Tibial nerve (tissue), 3 donors: ENCODE measurements at regions not wholly inside any gene's neighbourhood (a gene's known extent, or its start where the extent isn't known, plus 50 kb on each side); places are given as distances from the start of the nearest gene placed in this dataset.

Experiments
- POLR2A ChIP-seq, 2 donors: fragments of 450-650 bp; IDR thresholded peaks; one replicate each; pipeline ENCODE4 v1.6.1; 2017; ENCODE audit warnings: antibody characterized with exemption in 2 of 2, mild to moderate bottlenecking in 2 of 2, moderate library complexity in 2 of 2
- TF ChIP-seq, protein P1 (sequence below), 5 experiments: fragments of 200-600 bp in 3 of 5; fragments of 450-650 bp in 2 of 5; sonication (generic) in 3 of 5; IDR thresholded peaks; one replicate each; pipeline ENCODE4 v1.5.1; 2016 to 2019; ENCODE audit warnings: antibody characterized with exemption in 5 of 5, mild to moderate bottlenecking in 3 of 5, moderate library complexity in 2 of 5

DNA sequence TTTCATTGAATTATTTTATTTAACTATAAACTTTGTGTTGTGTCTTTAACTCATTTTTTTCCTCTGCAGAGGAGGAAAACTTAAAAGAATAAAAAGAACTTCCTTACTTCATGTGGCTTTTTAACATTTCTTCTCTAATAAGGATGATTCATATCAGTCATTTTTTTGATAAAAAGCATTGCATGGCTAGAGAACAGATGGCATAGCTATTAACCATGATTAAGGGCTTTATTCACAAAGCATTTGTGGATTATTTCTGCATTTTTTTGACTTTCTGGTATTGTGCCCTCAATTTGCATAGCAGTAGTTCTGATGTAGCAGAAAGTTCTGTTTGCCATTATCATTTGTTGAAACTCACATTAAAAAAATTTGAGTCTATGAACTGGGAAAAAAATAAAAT lies 540.8 kb downstream of the SI start:
- TF ChIP-seq, protein P1, sequence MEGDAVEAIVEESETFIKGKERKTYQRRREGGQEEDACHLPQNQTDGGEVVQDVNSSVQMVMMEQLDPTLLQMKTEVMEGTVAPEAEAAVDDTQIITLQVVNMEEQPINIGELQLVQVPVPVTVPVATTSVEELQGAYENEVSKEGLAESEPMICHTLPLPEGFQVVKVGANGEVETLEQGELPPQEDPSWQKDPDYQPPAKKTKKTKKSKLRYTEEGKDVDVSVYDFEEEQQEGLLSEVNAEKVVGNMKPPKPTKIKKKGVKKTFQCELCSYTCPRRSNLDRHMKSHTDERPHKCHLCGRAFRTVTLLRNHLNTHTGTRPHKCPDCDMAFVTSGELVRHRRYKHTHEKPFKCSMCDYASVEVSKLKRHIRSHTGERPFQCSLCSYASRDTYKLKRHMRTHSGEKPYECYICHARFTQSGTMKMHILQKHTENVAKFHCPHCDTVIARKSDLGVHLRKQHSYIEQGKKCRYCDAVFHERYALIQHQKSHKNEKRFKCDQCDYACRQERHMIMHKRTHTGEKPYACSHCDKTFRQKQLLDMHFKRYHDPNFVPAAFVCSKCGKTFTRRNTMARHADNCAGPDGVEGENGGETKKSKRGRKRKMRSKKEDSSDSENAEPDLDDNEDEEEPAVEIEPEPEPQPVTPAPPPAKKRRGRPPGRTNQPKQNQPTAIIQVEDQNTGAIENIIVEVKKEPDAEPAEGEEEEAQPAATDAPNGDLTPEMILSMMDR (IDR thresholded peaks at IDR 0.05), result no peak
- TF ChIP-seq POLR2A (IDR thresholded peaks at IDR 0.05), result no peak
